HepG2 (cell line): ENCODE measurements at regions not wholly inside any gene's neighbourhood (a gene's known extent, or its start where the extent isn't known, plus 50 kb on each side); places are given as distances from the start of the nearest gene placed in this dataset.
A peak's percentile ranks its signal among the peaks of the same experiment; 100 is the strongest.

Experiments used
- MEIS1 ChIP-seq: sonication (generic); formaldehyde crosslinking; IDR thresholded peaks from 2 replicates; pipeline ENCODE4 v1.9.0; 2021; ENCODE audit warnings: mild to moderate bottlenecking, missing genetic modification reagents, moderate library complexity, borderline replicate concordance
- MTA1 ChIP-seq: sonication (generic); formaldehyde crosslinking; IDR thresholded peaks from 2 replicates; pipeline ENCODE4 v1.4.0; 2020; ENCODE audit warnings: missing genetic modification reagents, mild to moderate bottlenecking, borderline replicate concordance
- NFE2L1 ChIP-seq: sonication (generic); formaldehyde crosslinking; IDR thresholded peaks from 2 replicates; pipeline ENCODE4 v1.4.0; 2020; ENCODE audit warnings: missing genetic modification reagents, mild to moderate bottlenecking, borderline replicate concordance
- NFYB ChIP-seq: sonication (generic); formaldehyde crosslinking; IDR thresholded peaks from 2 replicates; pipeline ENCODE4 v1.4.0; 2020; ENCODE audit warnings: missing genetic modification reagents
- SYNCRIP ChIP-seq: fragments of 200-400 bp; formaldehyde crosslinking; IDR thresholded peaks from 2 replicates; pipeline ENCODE4 v1.6.1; 2018; ENCODE audit warnings: mild to moderate bottlenecking, low read depth, low read length; ENCODE audit not compliant: insufficient read depth
- TMF1 ChIP-seq: sonication (generic); formaldehyde crosslinking; IDR thresholded peaks from 2 replicates; pipeline ENCODE4 v1.8.1; 2022; ENCODE audit warnings: low read depth, missing genetic modification reagents
- TF ChIP-seq, protein P1 (sequence below): sonication (generic); formaldehyde crosslinking; IDR thresholded peaks from 2 replicates; pipeline ENCODE4 v1.5.0; 2020; ENCODE audit warnings: mild to moderate bottlenecking, missing genetic modification reagents, moderate library complexity
- TF ChIP-seq, protein P2 (sequence below): sonication (generic); formaldehyde crosslinking; IDR thresholded peaks from 2 replicates; pipeline ENCODE4 v1.4.0; 2020; ENCODE audit warnings: missing genetic modification reagents
- TF ChIP-seq, protein P3 (sequence below), 2 experiments: sonication (generic) in 1 of 2; formaldehyde crosslinking in 1 of 2; IDR thresholded peaks; 2 replicates each; pipeline versions ENCODE4 v1.4.0 to v1.6.1; 2018 to 2020; ENCODE audit warnings: missing genetic modification reagents in 2 of 2, borderline replicate concordance in 1 of 2, low read depth in 1 of 2, mild to moderate bottlenecking in 1 of 2, missing biosample characterization in 1 of 2

DNA sequence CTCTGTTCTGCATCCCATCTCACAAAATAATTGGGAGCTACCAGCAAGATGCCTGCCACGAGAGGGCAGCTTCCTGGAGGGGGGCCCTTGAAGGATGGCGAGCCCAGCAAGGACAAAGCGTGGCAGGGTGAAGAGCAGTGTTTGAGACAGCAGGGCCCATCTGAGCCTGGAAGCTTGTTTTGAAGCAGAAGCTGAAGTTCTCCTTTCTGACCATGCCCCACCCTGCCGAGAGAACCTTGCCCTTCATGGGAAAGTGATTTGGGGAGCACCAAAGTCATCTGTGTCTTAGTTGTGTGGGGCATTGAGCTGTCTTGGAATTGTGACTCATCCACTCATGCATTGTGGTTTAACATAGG, 216.3 kb downstream of the BCL11A start:
- TF ChIP-seq TMF1 (CRISPR knock-in tag) (no peak), NFYB (CRISPR knock-in tag) (no peak), MTA1 (CRISPR knock-in tag) (no peak), SYNCRIP (no peak), NFE2L1 (no peak), MEIS1 (CRISPR knock-in tag) (no peak)
- TF ChIP-seq, protein P1, sequence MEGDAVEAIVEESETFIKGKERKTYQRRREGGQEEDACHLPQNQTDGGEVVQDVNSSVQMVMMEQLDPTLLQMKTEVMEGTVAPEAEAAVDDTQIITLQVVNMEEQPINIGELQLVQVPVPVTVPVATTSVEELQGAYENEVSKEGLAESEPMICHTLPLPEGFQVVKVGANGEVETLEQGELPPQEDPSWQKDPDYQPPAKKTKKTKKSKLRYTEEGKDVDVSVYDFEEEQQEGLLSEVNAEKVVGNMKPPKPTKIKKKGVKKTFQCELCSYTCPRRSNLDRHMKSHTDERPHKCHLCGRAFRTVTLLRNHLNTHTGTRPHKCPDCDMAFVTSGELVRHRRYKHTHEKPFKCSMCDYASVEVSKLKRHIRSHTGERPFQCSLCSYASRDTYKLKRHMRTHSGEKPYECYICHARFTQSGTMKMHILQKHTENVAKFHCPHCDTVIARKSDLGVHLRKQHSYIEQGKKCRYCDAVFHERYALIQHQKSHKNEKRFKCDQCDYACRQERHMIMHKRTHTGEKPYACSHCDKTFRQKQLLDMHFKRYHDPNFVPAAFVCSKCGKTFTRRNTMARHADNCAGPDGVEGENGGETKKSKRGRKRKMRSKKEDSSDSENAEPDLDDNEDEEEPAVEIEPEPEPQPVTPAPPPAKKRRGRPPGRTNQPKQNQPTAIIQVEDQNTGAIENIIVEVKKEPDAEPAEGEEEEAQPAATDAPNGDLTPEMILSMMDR (CRISPR knock-in tag): peak; percentile 34; the same call in 1 of the 2 replicates
- TF ChIP-seq, protein P2, sequence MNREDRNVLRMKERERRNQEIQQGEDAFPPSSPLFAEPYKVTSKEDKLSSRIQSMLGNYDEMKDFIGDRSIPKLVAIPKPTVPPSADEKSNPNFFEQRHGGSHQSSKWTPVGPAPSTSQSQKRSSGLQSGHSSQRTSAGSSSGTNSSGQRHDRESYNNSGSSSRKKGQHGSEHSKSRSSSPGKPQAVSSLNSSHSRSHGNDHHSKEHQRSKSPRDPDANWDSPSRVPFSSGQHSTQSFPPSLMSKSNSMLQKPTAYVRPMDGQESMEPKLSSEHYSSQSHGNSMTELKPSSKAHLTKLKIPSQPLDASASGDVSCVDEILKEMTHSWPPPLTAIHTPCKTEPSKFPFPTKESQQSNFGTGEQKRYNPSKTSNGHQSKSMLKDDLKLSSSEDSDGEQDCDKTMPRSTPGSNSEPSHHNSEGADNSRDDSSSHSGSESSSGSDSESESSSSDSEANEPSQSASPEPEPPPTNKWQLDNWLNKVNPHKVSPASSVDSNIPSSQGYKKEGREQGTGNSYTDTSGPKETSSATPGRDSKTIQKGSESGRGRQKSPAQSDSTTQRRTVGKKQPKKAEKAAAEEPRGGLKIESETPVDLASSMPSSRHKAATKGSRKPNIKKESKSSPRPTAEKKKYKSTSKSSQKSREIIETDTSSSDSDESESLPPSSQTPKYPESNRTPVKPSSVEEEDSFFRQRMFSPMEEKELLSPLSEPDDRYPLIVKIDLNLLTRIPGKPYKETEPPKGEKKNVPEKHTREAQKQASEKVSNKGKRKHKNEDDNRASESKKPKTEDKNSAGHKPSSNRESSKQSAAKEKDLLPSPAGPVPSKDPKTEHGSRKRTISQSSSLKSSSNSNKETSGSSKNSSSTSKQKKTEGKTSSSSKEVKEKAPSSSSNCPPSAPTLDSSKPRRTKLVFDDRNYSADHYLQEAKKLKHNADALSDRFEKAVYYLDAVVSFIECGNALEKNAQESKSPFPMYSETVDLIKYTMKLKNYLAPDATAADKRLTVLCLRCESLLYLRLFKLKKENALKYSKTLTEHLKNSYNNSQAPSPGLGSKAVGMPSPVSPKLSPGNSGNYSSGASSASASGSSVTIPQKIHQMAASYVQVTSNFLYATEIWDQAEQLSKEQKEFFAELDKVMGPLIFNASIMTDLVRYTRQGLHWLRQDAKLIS (CRISPR knock-in tag): no peak
- TF ChIP-seq, protein P3, sequence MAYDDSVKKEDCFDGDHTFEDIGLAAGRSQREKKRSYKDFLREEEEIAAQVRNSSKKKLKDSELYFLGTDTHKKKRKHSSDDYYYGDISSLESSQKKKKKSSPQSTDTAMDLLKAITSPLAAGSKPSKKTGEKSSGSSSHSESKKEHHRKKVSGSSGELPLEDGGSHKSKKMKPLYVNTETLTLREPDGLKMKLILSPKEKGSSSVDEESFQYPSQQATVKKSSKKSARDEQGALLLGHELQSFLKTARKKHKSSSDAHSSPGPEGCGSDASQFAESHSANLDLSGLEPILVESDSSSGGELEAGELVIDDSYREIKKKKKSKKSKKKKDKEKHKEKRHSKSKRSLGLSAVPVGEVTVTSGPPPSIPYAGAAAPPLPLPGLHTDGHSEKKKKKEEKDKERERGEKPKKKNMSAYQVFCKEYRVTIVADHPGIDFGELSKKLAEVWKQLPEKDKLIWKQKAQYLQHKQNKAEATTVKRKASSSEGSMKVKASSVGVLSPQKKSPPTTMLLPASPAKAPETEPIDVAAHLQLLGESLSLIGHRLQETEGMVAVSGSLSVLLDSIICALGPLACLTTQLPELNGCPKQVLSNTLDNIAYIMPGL (CRISPR knock-in tag; IDR thresholded peaks at IDR 0.05; ENCODE audit: borderline replicate concordance in 1 of 2, low read depth in 1 of 2): no peak
